Activated CD4-positive, alpha-beta T cell treated with anti-CD3 and anti-CD28 coated beads for 4 hours (primary cell): ENCODE measurements at regions not wholly inside any gene's neighbourhood (a gene's known extent, or its start where the extent isn't known, plus 50 kb on each side); places are given as distances from the start of the nearest gene placed in this dataset.

ENCODE experiments used
- DNase-seq, 2 donors: peaks; one replicate each; pipeline ENCODE4 v3.0.0-alpha.2; 2020

GRCh38 chr10:78754269-78755062, 314.3 kb upstream of the ZMIZ1 start:
- no peak for DNase-seq

GRCh38 chr10:78755063-78755701, 313.6 kb upstream of the ZMIZ1 start:
- DNase-seq, result no peak

GRCh38 chr10:78755877-78756455, 312.8 kb upstream of the ZMIZ1 start:
- DNase-seq, result no peak

GRCh38 chr10:78756604-78757343, 312.0 kb upstream of the ZMIZ1 start:
- DNase-seq, result no peak

GRCh38 chr10:78757344-78757925, 311.3 kb upstream of the ZMIZ1 start:
- DNase-seq, result no peak

GRCh38 chr10:78758176-78758575, 310.6 kb upstream of the ZMIZ1 start:
- no peak for DNase-seq

- no peak for DNase-seq
Observed at GRCh38 chr10:78759456-78760120, 309.2 kb upstream of the ZMIZ1 start.

GRCh38 chr10:78760463-78761310, 308.1 kb upstream of the ZMIZ1 start:
- no peak for DNase-seq

- no peak for DNase-seq
Observed at GRCh38 chr10:78761311-78761781, 307.4 kb upstream of the ZMIZ1 start.

- DNase-seq, result no peak
Observed at GRCh38 chr10:78762086-78762630, 306.6 kb upstream of the ZMIZ1 start.

GRCh38 chr10:78763234-78763633, 305.5 kb upstream of the ZMIZ1 start:
- DNase-seq, result no peak

- no peak for DNase-seq
Observed at GRCh38 chr10:78763651-78764395, 304.9 kb upstream of the ZMIZ1 start.

GRCh38 chr10:78764436-78764835, 304.3 kb upstream of the ZMIZ1 start:
- DNase-seq, result no peak

- no peak for DNase-seq
Observed at GRCh38 chr10:78764846-78765430, 303.8 kb upstream of the ZMIZ1 start.

- DNase-seq, result no peak
Observed at GRCh38 chr10:78765726-78766335, 302.9 kb upstream of the ZMIZ1 start.

GRCh38 chr10:78766603-78767002, 302.2 kb upstream of the ZMIZ1 start:
- DNase-seq, result no peak

- no peak for DNase-seq
Observed at GRCh38 chr10:78768041-78768835, 300.5 kb upstream of the ZMIZ1 start.

- DNase-seq, result no peak
Observed at GRCh38 chr10:78768876-78769275, 299.9 kb upstream of the ZMIZ1 start.

GRCh38 chr10:78769526-78769925, 299.2 kb upstream of the ZMIZ1 start:
- no peak for DNase-seq
